COLO668 (cell line): ENCODE measurements at regions not wholly inside any gene's neighbourhood (a gene's known extent, or its start where the extent isn't known, plus 50 kb on each side); places are given as distances from the start of the nearest gene placed in this dataset.

ENCODE experiments used
- DNase-seq: peaks from one replicate; lab custom pipeline; 2025; ENCODE audit not compliant: unreplicated experiment; lab: John Stamatoyannopoulos, UW

DNA sequence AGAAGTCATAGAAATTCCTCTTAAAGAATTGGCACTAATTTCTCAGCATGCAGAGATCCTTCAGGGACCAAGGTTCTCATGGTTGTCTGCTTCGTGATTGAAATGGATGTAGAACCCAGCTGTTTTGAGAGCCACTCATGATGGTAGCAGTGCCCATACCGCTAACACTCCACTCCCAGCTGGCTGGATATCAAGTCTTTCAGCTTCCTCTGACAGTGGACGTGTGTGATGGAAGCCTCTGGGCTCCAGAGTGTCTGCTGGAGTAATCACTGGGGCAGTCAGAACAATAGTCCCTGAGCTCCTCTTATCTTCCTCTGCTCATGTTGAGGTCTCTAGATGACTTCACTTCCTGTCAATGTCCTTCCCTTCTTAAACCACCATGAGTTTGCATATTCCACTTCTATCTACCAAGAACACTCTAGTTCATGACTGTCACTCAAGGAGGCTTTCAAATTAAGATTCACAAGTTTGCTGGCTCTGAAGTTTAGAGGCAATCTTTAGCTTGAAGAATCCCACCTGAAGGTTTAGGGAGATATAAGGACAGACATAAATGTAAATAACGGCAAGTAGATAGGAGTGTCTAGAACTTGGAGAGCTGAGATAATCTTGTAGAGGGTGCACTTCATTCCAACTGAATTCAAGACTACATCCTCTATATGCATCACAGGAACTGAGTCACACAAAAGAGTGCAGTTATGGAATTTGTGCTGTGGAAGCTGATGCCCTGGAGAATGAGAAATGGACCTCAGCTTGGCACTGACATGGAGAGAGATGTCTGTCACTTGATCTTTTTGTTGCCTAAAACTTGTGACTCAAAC lies 64.5 kb upstream of the WDR1 start:
- no peak for DNase-seq

DNA sequence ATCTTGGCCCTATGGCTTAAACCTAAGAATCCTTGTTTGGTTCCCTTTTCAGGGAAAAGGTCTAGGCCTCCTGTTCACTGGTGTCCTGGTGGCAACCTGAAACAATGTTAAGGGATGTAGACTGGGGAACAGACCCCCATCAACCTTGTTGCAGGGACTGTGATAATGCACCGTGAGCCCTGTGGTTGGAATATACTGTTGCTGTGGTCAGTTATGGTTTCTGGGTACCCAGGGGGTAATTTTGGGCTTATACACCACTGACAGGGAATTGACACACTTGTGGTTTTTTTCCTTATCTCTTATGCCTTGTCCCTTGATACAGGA lies 64.0 kb upstream of the WDR1 start:
- DNase-seq, result no peak

DNA sequence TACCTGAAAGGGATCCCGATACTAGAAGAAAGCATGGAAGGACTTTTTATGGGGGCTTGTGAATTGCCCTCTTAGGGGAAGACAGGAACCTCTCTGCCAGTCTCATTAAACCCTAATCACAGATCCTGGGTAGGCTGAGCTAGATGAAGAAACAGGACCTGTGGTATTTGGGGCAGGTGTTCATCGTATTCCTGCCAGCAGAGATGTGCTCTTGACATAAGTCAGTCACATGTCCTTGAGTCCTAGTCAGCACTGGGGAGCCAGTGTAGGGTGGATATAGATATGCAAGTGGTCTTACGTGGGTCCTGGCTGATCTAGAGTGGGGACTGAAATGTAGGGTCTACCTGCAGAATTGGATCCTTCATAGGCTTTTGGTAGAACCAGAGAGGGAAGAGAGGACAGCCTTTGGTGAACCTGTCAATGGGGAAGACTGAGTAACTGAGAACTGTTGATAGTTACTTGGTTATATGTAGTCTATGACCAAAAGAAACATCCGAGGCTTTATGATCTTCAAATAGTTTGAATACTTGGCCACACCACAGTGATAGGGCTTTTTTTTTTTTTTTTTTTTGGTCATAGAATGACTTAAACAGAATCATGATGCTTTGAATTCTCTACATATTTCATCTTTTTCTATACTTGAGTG lies 63.5 kb upstream of the WDR1 start:
- DNase-seq, result no peak

DNA sequence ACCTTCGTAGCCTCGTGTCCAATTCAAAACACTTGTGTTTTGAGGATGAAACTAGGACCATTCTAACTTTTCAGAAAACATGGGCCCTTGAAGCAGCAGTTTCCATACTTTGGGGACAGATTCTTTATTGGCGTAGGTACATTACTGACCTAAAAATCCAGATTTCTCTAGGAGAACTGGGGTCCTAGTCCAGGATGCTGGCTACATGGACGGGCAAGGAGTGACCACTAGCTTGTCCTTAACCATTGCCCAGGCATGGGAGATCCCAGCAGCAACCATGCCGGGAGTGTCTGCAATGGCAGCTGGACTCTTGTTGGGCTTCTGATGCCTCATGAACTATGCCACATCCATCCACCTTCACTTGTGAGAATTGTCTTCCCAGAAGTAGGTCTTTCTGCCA lies 62.2 kb upstream of the WDR1 start:
- DNase-seq, result no peak

DNA sequence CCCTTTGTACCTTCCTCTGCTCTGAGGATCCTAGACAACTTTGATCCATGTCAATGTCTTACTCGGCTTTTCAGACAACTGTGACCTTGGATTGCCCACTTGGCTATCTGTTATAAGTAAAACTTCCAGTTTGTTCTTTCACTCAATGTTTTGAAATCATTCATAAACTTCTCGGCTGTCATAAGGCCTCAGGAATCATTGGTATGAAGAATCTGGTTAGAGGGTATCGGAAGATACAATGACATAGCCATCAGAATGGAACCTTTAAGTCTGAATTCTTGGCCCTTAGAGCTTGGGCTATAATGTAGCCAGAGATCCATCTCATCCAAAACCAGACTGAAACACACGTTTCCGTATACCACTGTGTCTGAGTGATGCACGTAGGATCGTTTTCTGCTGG lies 59.0 kb upstream of the WDR1 start:
- no peak for DNase-seq

DNA sequence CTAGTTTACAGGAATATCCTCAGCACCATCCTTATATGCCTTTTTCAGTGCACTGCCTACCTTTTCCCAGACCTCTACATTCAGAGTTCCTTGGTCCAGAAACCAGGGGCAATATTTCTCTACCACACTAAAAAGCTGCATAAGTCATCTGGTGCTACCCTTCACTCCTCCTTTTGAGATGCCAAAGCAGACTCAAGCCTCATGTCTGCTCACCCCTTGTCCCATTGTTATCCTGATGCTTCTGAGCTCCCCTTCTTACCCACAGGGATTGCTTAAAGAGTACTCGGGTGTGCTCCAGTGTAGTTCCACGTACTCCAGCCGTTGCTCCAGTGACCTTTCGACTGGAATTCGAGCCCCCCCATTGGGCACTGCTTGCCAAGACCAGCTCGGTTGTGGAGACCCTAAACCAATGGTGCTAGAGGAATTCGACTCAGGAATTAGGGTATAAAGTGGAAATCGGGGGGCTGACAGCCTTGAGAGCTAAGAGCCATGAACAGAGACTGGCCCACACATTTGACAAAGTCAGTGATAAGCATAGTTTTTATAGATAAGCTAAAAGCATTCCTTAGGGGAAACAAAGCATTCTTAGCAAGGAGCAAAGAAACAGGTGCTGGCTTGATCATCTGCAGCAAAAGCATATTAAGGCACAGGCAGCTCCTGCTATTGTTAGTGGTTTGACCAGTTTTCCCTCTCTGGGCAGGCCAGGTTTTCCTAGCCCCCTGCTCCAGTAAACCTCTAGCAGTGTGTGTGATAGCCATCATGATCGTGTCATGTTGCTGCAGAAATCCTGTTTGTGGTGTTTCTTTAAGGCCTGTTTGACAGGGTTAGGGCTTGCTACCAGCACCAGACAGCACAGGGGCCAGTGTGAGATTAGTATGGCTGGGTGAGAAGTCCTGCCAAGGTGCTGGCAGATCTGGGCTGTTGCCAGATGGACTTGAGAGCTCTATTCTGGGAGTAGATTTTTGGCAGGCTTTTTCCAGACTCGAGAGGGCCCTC lies 57.5 kb upstream of the WDR1 start:
- no peak for DNase-seq

DNA sequence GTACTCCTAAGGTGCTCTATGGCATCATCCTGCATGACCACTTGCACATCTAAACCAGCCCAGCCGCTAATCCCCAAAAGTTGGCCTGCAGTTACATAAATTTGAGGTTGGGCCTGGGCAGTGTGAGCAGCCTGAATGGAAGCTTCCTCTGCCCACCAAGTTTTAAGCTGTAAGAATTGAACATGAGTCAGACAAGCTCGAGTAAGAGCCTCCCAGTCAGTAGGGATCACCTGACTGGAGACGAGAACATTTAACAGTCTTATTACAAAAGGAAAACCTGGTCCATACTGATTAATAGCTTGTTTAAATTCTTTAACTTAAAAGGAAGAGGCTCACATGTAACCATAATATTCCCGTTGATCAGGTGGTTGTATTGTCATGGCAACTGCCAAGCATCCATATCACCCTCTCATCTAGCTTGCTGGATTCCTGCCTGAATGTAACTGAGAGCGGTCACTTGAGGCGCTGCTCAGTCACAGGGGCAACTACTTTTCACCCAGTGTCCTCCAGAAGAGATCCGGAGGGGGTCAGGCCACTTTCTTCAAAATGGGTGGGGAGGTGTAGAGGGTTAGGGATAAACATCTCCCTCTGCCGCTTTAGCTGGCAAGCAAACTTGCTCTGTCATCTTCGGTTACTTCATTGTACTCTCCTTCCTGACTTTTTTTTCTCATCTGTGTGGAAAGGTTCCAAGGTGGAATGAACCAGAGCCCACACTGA lies 56.6 kb upstream of the WDR1 start:
- DNase-seq, result no peak

DNA sequence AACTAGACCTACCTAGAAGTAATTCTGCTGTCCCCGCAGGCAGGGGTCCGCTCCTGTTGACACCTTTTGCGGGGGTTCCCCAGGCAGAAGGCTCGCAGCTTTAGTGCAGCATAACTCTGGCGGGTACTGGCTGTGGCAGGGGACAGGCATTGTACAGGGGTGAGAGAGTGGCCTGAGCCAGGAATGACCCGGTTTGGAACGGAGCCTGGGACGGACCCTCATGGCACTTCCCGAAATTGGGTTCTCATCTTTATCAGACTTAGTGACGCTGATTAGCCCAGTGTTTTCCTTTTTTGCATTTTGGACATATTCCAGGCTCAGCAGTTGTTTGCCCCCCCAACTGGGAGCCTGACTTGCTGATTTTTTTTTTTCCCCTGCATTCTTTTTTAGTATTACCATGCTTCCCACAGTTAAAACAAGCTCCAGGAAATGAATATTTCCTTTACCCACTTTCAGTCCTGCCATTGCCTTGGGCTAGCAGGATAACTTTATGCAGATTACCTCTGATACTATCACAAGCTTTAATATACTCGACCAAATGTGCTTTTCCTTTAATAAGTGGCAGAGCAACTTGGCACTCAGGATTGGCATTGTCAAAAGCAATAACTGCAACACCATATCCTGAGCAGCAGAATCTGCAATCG lies 55.8 kb upstream of the WDR1 start:
- no peak for DNase-seq

DNA sequence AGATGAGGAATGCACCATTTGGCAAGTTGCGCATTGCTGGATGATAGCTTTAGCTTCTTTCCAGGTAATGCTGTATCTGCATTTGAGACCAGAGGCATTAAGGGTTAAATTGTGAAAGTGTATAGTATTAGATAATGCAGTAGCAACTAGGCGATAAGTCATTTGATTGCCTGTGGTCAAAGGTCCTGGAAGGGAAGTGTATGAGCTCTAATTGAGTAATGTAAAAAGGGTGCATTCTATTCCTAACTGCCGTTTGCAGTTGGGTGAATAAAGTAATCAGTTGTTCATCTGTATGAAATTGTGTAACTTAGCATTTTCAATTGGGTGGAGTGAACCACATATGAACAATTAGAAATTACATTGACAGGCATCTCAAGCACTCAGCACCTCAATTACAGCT lies 54.5 kb upstream of the WDR1 start:
- DNase-seq, result no peak

DNA sequence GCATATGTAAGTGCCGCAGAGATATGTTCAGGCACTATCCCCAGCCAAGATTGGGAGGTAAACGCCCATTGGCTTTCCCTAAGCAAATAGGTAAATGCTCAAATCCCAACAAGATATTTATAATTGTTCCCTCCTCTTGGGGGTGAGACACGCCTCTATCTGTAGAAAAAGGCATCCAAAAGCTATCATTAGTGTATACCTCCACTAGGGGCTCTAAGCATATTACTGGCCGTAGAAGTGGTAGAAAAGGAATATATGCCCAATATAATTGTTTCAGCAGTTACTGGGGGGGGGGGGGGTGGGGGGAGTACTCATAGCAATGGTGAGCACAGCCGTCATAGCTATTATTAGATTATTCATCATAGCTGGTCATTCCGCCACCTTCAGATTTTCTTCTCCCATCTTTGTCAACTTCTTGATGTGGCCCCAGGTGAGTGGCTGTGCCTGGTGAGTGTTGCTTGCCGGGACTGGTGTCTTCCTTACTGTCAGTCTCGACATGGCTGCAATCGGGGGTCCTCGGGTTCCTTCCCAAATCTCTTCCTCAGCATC lies 53.3 kb upstream of the WDR1 start:
- DNase-seq, result no peak

DNA sequence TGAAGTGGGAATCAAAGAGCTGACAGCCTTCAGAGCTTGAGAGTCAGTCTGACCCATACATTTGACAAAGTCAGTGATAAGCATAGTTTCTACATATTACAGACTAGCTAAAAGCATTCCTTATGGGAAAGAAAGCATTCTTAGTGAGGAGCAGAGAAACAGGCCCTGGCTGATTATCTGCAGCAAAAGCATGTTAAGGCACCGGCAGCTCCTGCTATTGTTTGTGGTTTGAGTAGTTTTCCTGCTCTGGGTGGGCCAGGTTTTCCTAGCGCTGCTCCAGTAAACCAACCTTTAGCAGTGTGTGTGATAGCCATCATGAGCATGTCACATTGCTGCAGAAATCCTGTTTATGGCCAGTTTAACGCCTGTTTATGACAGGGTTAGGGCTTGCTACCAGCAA lies 51.6 kb upstream of the WDR1 start:
- no peak for DNase-seq

DNA sequence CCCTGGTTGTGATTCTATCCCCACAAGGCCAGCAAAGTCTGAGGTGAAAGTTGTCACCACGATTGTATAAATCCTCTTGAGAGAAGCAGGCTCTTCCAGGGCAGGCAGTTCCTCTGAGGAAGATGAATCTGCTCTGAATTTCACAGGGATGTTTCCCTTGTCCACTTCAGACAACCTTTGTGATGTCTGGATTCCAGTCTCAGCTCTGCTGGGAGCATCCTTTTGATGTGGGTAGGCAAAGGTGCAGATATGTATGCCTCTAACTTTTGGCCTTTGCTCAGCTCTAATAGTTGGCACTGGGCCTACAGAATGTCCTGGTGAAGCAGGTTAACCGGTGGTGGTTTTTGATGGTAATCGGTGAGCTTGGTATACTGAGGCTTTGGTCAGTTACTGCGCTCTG lies 50.6 kb upstream of the WDR1 start:
- no peak for DNase-seq
